HTR-8/SVneo (cell line): ENCODE measurements at regions not wholly inside any gene's neighbourhood (a gene's known extent, or its start where the extent isn't known, plus 50 kb on each side); places are given as distances from the start of the nearest gene placed in this dataset.
"Not testable (repeated sequence)": the region's sequence is repeated elsewhere in the genome, so short reads cannot be mapped to it uniquely, and the experiment has no call there.

Experiments used
- DNase-seq: peaks from one replicate; pipeline ENCODE4 v3.0.0; 2011; ENCODE audit warnings: low spot score, mixed read lengths; ENCODE audit not compliant: insufficient read length
- FAIRE-seq: peaks from 2 replicates; lab custom pipeline; 2011; peaks lifted over from hg19 to GRCh38; lab: Jason Lieb, UNC

- not testable (repeated sequence) for DNase-seq, FAIRE-seq
These were observed 529.2 kb downstream of the TNS3 start for GRCh38 chr7:47052541-47053208.

GRCh38 chr7:47049234-47049774 is 532.6 kb downstream of the TNS3 start:
- DNase-seq: no peak
- no peak for FAIRE-seq

GRCh38 chr7:47047384-47047783 is 534.5 kb downstream of the TNS3 start:
- FAIRE-seq (no peak), DNase-seq (no peak)

GRCh38 chr7:47046949-47047348 is 535.0 kb downstream of the TNS3 start:
- DNase-seq (no peak), FAIRE-seq (no peak)

- DNase-seq: no peak
- FAIRE-seq: no peak
These were observed 536.5 kb downstream of the TNS3 start for GRCh38 chr7:47045207-47046051.

- no peak for FAIRE-seq
- no peak for DNase-seq
These were observed 537.3 kb downstream of the TNS3 start for GRCh38 chr7:47044625-47045024.

- FAIRE-seq: no peak
- no peak for DNase-seq
These were observed 538.6 kb downstream of the TNS3 start for GRCh38 chr7:47043304-47043703.

- no peak for FAIRE-seq
- DNase-seq: no peak
These were observed 539.2 kb downstream of the TNS3 start for GRCh38 chr7:47042669-47043068.

GRCh38 chr7:47040795-47041347 is 541.0 kb downstream of the TNS3 start:
- FAIRE-seq (no peak), DNase-seq (no peak)

- DNase-seq: no peak
- no peak for FAIRE-seq
These were observed 542.0 kb downstream of the TNS3 start for GRCh38 chr7:47039904-47040303.

- DNase-seq (no peak), FAIRE-seq (no peak)
These were observed 542.7 kb downstream of the TNS3 start for GRCh38 chr7:47039089-47039648.

- DNase-seq: no peak
- no peak for FAIRE-seq
These were observed 543.3 kb downstream of the TNS3 start for GRCh38 chr7:47038621-47039020.

GRCh38 chr7:47037607-47038006 is 544.3 kb downstream of the TNS3 start:
- DNase-seq: no peak
- no peak for FAIRE-seq

- peak; percentile 72 for FAIRE-seq
- no peak for DNase-seq
These were observed 545.0 kb downstream of the TNS3 start for GRCh38 chr7:47036909-47037308.

- no peak for FAIRE-seq
- no peak for DNase-seq
These were observed 546.4 kb downstream of the TNS3 start for GRCh38 chr7:47035522-47035921.

- FAIRE-seq (no peak), DNase-seq (no peak)
These were observed 547.7 kb downstream of the TNS3 start for GRCh38 chr7:47034180-47034579.

GRCh38 chr7:47032536-47032908 is 549.4 kb downstream of the TNS3 start:
- DNase-seq: no peak
- FAIRE-seq: no peak

GRCh38 chr7:47031786-47032535 is 550.0 kb downstream of the TNS3 start:
- no peak for FAIRE-seq
- no peak for DNase-seq

GRCh38 chr7:47028284-47028683 is 553.6 kb downstream of the TNS3 start:
- no peak for FAIRE-seq
- DNase-seq: no peak

GRCh38 chr7:47027695-47028240 is 554.1 kb downstream of the TNS3 start:
- no peak for DNase-seq

More at GRCh38 chr7:47027695-47028240, 554.1 kb downstream of the TNS3 start:
- FAIRE-seq: no peak
